NCI-H748 treated with DMSO at 0.1 percent for 48 hours (cell line): ENCODE measurements at regions not wholly inside any gene's neighbourhood (a gene's known extent, or its start where the extent isn't known, plus 50 kb on each side); places are given as distances from the start of the nearest gene placed in this dataset.
"Not testable (repeated sequence)": the region's sequence is repeated elsewhere in the genome, so short reads cannot be mapped to it uniquely, and the experiment has no call there.

ENCODE experiments used
- DNase-seq: peaks from one replicate; lab custom pipeline; 2025; lab: John Stamatoyannopoulos, UW

DNA sequence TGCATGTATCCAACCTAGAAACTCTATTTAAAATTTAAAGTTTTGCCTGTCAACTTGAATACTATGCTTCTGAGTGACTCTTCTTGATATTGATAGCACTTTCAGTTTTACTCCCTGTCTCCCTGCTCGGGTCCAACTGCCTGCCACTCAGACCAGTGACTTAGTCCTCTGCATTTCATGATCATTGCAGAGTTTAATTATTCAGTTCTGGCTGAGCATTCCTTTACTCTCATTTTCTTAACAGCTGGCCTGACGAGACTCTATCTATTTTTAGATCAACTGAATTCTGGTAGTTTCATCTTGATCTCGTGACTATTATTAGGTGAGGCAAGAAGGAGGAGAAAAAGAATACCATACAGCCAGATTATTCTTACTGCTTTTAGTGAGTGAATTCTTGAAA, 617.4 kb downstream of the SI start:
- DNase-seq, result no peak

DNA sequence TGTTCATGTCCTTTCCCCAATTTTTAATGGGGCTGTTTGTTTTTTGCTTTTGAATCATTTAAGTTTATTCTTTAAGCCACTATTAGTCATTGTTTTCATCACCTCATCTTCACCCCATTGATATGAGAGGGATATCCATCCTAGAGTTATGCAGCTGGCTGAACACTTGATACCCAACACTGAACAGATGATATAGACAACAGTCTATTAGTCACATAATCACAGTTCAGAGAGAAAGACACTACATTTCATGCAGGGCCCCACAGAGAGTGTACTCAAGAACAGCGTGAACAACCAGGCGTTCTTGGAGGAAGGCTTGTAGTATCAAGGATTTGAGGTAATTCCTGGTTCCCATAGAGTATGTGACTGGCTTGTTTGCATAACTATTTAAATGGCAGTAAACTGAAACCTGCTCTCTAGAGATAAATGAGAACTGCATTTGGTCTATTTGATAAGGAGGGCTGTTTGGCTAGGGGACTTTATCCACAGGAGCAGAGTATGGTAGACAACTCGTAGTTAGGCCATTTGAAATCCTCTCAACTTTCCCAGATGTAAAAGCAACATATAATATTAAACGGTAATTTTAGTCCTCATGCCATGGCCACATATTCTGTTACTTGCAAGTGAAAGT, 618.7 kb downstream of the SI start:
- no peak for DNase-seq

GRCh38 chr3:164458986-164459385, 619.3 kb downstream of the SI start:
- DNase-seq, result no peak

DNA sequence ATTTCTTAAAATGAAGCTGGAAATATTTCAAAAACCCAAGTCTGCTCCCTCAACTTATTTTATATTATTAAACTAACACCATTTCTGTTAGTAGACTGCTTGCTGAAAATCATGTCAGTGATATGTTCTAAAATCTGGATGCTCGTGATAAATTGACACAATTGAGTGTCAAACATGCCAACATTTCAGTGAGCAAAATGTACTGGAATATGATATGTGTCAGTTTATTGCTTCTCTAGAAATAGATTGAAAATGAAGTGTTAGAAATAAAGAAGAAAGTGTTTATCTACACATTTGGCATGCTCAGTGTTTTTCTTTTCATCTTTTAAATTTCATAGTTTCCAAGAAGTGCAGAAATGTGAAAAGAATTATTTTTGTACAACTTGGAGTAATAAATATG, 624.6 kb downstream of the SI start:
- no peak for DNase-seq

DNA sequence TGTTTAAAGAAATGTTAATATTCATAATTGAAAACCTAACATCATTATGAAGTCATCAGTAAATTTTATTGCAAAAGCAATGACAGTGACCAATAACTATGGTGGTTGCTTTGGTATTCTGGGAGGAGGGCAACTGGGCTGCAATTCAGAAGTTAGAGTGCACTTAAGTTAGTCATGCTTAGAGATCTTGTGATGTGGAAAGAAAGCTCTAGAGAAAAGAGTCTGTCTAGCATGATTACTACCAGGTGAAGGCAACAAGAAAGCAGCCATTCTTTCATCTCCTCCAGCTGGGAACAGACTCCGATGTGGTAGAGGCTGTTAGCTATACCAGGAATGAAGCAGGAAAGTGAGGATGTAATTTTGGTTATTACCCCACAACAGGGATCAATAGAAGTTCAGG, 625.6 kb downstream of the SI start:
- DNase-seq, result no peak

- no peak for DNase-seq
These were observed 627.0 kb downstream of the SI start for GRCh38 chr3:164451072-164451910.

DNA sequence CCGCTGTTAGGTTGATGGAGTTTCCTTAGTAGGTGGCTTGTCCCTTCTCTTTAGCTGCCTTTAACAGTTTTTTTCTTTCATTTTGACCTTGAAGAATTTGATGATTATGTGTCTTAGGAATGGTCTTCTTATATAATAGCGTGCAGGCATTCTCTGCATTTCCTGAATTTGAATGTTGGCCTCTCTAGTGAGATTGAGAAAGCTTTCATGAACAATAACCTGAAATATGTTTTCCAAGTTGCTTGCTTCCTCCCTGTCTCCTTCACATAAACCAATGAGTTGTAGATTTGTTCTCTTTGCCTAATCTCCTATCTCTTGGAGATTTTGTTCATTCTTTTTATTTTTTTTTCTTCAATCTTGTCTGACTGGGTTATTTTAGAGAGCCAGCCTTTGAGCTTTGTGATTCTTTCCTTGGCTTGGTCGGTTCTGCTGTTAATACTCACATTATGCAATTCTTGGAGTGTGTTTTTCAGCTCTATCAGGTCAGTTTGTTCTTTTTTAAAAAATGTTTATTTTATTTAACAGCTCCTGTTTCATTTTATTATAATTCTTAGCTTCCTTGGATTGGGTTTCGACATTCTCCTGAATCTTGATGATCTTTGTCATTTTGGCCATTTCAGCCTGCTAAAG, 627.9 kb downstream of the SI start:
- DNase-seq, result no peak

DNA sequence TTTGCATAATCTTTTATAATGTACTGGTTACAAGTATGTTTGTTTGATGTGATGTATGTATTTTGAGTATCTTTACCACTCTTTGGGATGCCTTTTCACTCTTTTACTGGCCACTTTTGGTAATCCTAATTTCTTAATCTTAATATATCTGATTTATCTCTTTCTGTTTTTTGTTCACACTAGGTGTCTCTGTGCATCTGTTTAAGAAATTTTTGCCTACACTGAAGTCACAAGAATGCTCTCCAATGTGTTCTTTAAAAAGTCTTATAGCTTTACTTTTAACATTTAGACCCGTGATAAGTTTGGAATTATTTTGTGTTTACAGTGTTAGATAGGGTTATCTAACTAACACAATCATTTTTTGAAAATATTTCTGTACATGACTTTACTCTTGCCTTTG, 659.1 kb downstream of the SI start:
- no peak for DNase-seq

DNA sequence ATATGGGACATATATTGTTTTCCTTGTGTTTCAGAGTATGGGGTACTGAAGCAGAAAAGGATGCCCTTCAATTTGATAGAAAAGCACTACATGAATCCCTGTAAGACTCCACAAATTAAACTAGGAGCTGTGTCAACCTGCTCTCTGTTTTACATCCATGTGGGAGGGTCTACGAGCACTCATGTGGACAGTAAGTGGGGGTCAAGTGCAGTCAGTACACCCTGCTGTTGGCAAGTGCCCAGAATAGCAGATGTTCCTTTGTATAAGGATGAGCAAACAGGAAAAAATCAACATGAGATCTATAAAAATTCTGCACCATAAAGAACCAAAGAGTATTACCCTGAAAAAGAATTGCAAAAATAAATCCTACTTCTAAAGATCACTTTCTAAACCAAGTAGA, 659.9 kb downstream of the SI start:
- DNase-seq, result peak; percentile 94

DNA sequence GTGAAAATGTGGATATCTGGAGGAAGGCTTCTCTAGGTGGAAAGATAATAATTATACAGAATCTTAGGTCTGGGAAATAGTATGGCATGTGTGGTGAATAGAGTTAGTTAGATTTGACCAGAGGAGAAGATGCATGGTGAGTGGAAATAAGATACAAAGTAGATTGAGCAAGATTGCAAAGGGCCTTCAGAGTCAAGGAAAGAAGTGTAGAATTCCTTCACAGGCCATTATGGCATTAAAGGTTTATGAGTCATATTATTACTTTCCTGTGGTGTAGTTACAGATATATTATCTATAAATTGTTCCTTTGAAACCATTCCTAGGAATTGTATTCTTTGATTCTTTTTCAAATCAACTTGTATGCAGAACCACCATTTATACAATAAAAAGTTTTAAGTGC, 660.3 kb downstream of the SI start:
- no peak for DNase-seq

DNA sequence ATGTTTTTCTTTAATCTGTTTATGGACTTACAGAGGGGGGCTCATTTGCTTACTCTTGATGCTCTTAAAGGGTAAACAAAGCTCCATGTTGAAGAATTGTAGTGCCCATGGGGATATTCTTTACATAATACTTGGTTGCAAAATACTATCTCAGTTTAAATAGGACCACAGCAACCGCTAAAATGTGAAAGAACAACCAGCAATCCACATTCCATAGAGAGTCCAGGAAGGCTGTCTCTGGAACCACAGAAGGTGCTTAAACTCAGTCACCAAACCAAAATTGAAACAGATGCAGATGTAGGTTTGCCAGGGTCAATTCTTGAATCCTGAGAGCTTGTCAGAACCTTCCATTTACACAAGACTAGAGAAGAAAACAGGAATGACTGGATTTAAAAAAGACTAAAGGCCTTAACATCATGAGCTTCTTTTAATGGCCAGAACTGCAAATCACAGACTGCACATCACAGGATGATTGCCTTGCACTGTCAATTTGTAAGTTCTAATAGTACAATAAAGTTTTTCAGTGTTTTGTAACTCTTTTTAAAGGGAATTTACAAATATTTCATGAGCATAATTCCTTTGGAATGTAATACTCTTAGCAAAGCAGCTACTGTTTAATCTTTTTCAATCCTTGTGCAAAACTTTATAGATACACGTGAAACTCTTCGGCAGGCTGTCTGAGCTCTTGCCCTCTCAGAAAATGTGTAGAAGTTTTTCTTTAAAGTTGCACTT, 661.6 kb downstream of the SI start:
- DNase-seq, result no peak

- no peak for DNase-seq
These were observed 670.0 kb downstream of the SI start for GRCh38 chr3:164408326-164408725.

DNA sequence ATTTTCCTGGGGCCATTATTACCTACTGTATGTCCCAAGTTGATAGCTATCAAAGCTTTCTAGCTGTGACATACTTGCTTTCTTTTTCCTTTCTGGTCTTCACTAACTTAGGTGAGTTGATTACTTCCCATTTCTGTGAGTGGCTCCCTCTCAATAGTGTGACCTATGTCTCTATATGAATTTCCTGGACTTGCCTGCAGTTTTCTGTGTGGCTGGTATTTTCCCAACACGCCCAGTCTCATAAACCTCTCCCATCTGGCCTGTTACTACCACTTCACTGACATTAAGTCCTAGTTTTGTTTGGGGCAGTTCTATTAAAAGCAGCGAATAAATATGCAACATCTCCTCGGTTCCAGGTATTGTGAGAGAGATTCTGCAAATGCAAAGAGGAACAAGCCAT, 671.2 kb downstream of the SI start:
- no peak for DNase-seq

- no peak for DNase-seq
These were observed 672.0 kb downstream of the SI start for GRCh38 chr3:164406281-164406680.

- DNase-seq, result no peak
These were observed 676.4 kb downstream of the SI start for GRCh38 chr3:164401923-164402322.

GRCh38 chr3:164401440-164401839, 676.9 kb downstream of the SI start:
- DNase-seq, result not testable (repeated sequence)

- DNase-seq, result no peak
These were observed 680.8 kb downstream of the SI start for GRCh38 chr3:164397462-164397861.

DNA sequence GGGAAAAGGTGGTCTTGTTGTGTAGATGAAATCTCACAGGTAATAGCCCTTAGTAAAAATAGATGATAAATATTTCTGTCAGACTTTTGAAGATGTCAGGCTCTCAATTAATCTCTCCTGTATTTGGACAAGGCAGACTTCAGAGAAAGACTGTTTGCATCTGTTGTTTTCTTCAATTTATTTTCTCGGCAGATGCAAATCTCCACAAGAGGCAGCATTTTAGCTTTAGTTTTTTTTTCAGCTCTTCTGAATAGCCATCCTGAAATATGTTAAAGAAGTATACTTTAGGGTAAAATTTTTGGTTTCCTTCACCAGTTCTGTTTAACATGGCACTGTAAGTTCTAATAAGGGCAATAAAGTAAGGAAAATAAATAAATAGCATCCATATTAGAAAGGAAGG, 685.1 kb downstream of the SI start:
- DNase-seq, result no peak

DNA sequence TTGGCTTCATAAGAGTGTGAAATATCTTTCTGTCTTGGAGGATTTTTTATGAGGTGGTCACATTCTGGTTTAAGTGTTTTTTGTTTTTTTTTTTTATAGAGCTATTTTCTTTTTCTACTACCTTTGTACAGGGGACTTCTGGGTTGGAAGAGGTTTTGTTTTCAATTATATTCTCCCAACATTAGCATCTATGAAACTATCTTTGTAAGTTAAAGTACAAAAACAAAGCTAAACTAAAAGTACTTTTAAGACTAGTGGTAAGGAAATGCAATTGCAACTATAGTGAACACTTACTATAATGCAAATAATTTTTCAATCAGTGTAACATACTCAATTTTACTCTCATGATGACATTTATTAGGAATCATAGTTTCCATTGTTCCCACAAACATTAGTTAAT, 688.2 kb downstream of the SI start:
- no peak for DNase-seq

GRCh38 chr3:164387236-164387635, 691.1 kb downstream of the SI start:
- DNase-seq, result no peak

- no peak for DNase-seq
These were observed 698.1 kb downstream of the SI start for GRCh38 chr3:164380156-164380555.

DNA sequence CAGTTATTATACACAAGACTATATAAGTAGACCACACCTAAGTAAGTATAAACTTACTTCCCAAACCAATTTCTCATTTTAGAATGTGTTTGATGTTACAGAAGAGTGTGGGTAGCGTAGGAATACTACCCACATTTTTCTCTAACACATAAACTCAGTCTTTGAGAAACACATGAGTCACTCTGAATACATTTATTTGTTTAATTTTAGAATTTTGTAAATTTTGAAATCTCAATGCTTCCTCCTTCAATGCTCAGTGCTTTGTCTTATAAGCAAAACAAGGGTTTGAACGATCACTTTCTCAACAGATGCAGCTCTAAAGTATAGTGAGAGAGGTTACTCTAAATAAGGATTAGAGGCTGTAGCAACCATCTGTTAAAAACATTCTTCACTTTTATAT, 700.8 kb downstream of the SI start:
- DNase-seq, result no peak

- no peak for DNase-seq
These were observed 702.3 kb downstream of the SI start for GRCh38 chr3:164375995-164376394.
